ENCODE measurements at regions not wholly inside any gene's neighbourhood (a gene's known extent, or its start where the extent isn't known, plus 50 kb on each side); places are given as distances from the start of the nearest gene placed in this dataset.

DNA sequence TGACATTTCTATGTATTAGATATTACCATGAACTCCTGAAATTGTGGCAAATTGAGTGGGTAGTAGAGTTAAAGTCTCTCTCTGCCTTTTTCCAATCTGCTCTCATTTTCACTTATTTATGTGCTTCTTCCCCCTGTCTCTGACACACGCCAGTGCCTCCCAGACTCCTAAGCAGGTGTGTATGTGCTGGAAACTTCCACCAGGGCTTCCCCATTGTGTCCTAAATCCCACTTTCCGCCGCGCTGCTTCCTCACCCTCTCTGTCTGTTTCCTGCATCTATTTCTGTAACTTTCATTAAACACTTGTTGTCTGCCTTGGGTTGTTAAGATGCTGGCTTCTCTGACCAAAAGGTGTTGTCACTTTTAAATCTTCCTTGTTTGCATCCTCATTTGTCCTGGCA is 97.6 kb upstream of the HDGFL1 start:
- no peak for TF ChIP-seq EZH2 (IDR thresholded peaks at IDR 0.05; ENCODE audit: low read length, missing control alignments)
- no peak for TF ChIP-seq CTCF (conservative IDR thresholded peaks at IDR 0.05 in 1 of 2, IDR thresholded peaks at IDR 0.05 in 1 of 2; ENCODE audit: low read depth in 1 of 2, low read length in 2 of 2)
- Histone ChIP-seq H3K79me2 (ENCODE audit: control insufficient read depth, insufficient read depth, low read length) (no peaks in the 10 kb centered on the region), H3K27me3 (ENCODE audit: control insufficient read depth, insufficient read depth, low read length) (no peaks in the 10 kb centered on the region), H3K36me3 (ENCODE audit: control insufficient read depth, insufficient read depth, low read length) (no peaks in the 10 kb centered on the region), H3K4me3 (replicated peaks in 1 of 4; ENCODE audit: control extremely low read depth in 1 of 4, insufficient read depth in 1 of 4, low read depth in 3 of 4, low read length in 4 of 4) (no peak overlapping the region), H3K9ac (ENCODE audit: insufficient read depth, low read length) (no peak overlapping the region), H3K4me2 (ENCODE audit: extremely low read depth, insufficient read depth, low read length) (no peak overlapping the region), H3K4me1 (ENCODE audit: control insufficient read depth, extremely low read depth, insufficient read depth, low read length) (no peaks in the 10 kb centered on the region), H4K20me1 (ENCODE audit: control insufficient read depth, extremely low read depth, insufficient read depth, low read length) (no peaks in the 10 kb centered on the region), H3K9me3 (ENCODE audit: control insufficient read depth, insufficient read depth, low read depth, low read length) (no peaks in the 10 kb centered on the region), H3K27ac (ENCODE audit: insufficient read depth, low read length) (no peak overlapping the region), H2AFZ (ENCODE audit: low read length) (no peak overlapping the region)
- DNase-seq (ENCODE audit: low read depth in 2 of 2), result no peak

GRCh38 chr6:22473991-22474682 is 95.2 kb upstream of the HDGFL1 start:
- H3K27me3 ChIP-seq (ENCODE audit: control insufficient read depth, insufficient read depth, low read length), result no peaks in the 10 kb centered on the region
- no peaks in the 10 kb centered on the region for H3K79me2 ChIP-seq (ENCODE audit: control insufficient read depth, insufficient read depth, low read length)
- H2AFZ ChIP-seq (ENCODE audit: low read length), result no peak overlapping the region
- TF ChIP-seq CTCF (conservative IDR thresholded peaks at IDR 0.05 in 1 of 2, IDR thresholded peaks at IDR 0.05 in 1 of 2; ENCODE audit: low read depth in 1 of 2, low read length in 2 of 2) (no peak), EZH2 (IDR thresholded peaks at IDR 0.05; ENCODE audit: low read length, missing control alignments) (no peak)
- no peaks in the 10 kb centered on the region for H3K4me1 ChIP-seq (ENCODE audit: control insufficient read depth, extremely low read depth, insufficient read depth, low read length)
- no peak overlapping the region for H3K4me2 ChIP-seq (ENCODE audit: extremely low read depth, insufficient read depth, low read length)
- DNase-seq (ENCODE audit: low read depth in 2 of 2), result no peak
- H4K20me1 ChIP-seq (ENCODE audit: control insufficient read depth, extremely low read depth, insufficient read depth, low read length), result no peaks in the 10 kb centered on the region
- H3K9ac ChIP-seq (ENCODE audit: insufficient read depth, low read length), result no peak overlapping the region
- no peak overlapping the region for H3K27ac ChIP-seq (ENCODE audit: insufficient read depth, low read length)
- H3K4me3 ChIP-seq (replicated peaks in 1 of 4; ENCODE audit: control extremely low read depth in 1 of 4, insufficient read depth in 1 of 4, low read depth in 3 of 4, low read length in 4 of 4), result no peak overlapping the region
- no peaks in the 10 kb centered on the region for H3K9me3 ChIP-seq (ENCODE audit: control insufficient read depth, insufficient read depth, low read depth, low read length)
- H3K36me3 ChIP-seq (ENCODE audit: control insufficient read depth, insufficient read depth, low read length), result no peaks in the 10 kb centered on the region

DNA sequence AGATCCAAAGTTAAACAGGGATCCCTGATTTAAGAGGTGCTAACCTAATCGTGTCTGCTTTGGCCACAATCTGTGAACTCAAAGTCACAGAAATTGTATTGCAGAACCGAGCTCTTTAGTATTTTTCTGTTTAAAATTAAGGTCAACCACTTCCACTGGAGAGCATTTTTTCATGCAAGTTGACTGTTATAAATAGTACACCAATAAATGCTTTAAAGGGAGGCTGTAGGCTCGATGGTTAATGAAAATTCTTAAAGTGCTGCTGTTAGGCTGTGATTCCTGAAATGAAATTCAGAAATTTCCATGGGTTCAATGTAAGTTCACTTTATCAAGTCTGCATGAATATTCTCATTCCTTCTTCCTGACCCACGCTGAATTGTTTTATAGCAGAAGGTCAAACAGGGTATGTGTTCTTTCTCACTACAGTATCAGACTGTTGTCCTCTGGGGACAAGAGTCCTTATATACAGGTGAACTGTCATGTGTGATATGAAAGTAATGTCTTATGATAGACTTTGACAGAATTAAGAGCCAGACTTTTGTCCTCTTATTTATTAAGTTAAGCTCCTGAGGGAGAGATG is 92.5 kb upstream of the HDGFL1 start:
- no peak overlapping the region for H3K4me3 ChIP-seq (replicated peaks in 1 of 4; ENCODE audit: control extremely low read depth in 1 of 4, insufficient read depth in 1 of 4, low read depth in 3 of 4, low read length in 4 of 4)
- H3K9ac ChIP-seq (ENCODE audit: insufficient read depth, low read length), result no peak overlapping the region
- H3K4me2 ChIP-seq (ENCODE audit: extremely low read depth, insufficient read depth, low read length), result no peak overlapping the region
- TF ChIP-seq EZH2 (IDR thresholded peaks at IDR 0.05; ENCODE audit: low read length, missing control alignments) (no peak), CTCF (conservative IDR thresholded peaks at IDR 0.05 in 1 of 2, IDR thresholded peaks at IDR 0.05 in 1 of 2; ENCODE audit: low read depth in 1 of 2, low read length in 2 of 2) (no peak)
- H3K4me1 ChIP-seq (ENCODE audit: control insufficient read depth, extremely low read depth, insufficient read depth, low read length), result no peaks in the 10 kb centered on the region
- no peaks in the 10 kb centered on the region for H3K9me3 ChIP-seq (ENCODE audit: control insufficient read depth, insufficient read depth, low read depth, low read length)
- no peaks in the 10 kb centered on the region for H4K20me1 ChIP-seq (ENCODE audit: control insufficient read depth, extremely low read depth, insufficient read depth, low read length)
- H3K79me2 ChIP-seq (ENCODE audit: control insufficient read depth, insufficient read depth, low read length), result no peaks in the 10 kb centered on the region
- no peak overlapping the region for H2AFZ ChIP-seq (ENCODE audit: low read length)
- DNase-seq (ENCODE audit: low read depth in 2 of 2), result peak; percentile 8 to 11
- no peak overlapping the region for H3K27ac ChIP-seq (ENCODE audit: insufficient read depth, low read length)
- no peaks in the 10 kb centered on the region for H3K27me3 ChIP-seq (ENCODE audit: control insufficient read depth, insufficient read depth, low read length)
- no peaks in the 10 kb centered on the region for H3K36me3 ChIP-seq (ENCODE audit: control insufficient read depth, insufficient read depth, low read length)
